GM12878 (cell line): ENCODE measurements at regions not wholly inside any gene's neighbourhood (a gene's known extent, or its start where the extent isn't known, plus 50 kb on each side); places are given as distances from the start of the nearest gene placed in this dataset.

Source experiments
- CHD2 ChIP-seq: IDR thresholded peaks from 2 replicates; pipeline ENCODE4 v1.6.1; 2011; ENCODE audit warnings: low read depth, low read length, improper control_type of control experiment, borderline replicate concordance
- CREM ChIP-seq: IDR thresholded peaks from 2 replicates; pipeline ENCODE4 v1.6.1; 2014; ENCODE audit warnings: antibody characterized with exemption, low read depth
- E2F8 ChIP-seq: fragments of 450-650 bp; IDR thresholded peaks from 2 replicates; pipeline ENCODE4 v1.6.1; 2018; ENCODE audit warnings: mild to moderate bottlenecking, low read depth, moderate library complexity; ENCODE audit not compliant: partially characterized antibody
- NFYB ChIP-seq: IDR thresholded peaks from 2 replicates; pipeline ENCODE4 v1.6.1; 2011; ENCODE audit warnings: low read depth, mild to moderate bottlenecking, low read length, improper control_type of control experiment, moderate library complexity; ENCODE audit not compliant: insufficient read depth
- RFX5 ChIP-seq: IDR thresholded peaks from 2 replicates; pipeline ENCODE4 v1.6.1; 2011; ENCODE audit warnings: low read depth, low read length, improper control_type of control experiment
- SMAD5 ChIP-seq: IDR thresholded peaks from 2 replicates; pipeline ENCODE4 v1.6.1; 2016; ENCODE audit warnings: antibody characterized with exemption, low read depth
- SREBF2 ChIP-seq: IDR thresholded peaks from 2 replicates; pipeline ENCODE4 v1.6.1; 2012; ENCODE audit warnings: mild to moderate bottlenecking, low read length
- TBL1XR1 ChIP-seq: IDR thresholded peaks from 2 replicates; pipeline ENCODE4 v1.6.1; 2012; ENCODE audit warnings: low read depth, low read length, improper control_type of control experiment
- TCF7 ChIP-seq: IDR thresholded peaks from 2 replicates; pipeline ENCODE4 v1.6.1; 2014; ENCODE audit warnings: antibody characterized with exemption, borderline replicate concordance
- ZBTB33 ChIP-seq: fragments of 450-650 bp; IDR thresholded peaks from 2 replicates; pipeline ENCODE4 v1.6.1; 2017; ENCODE audit warnings: mild to moderate bottlenecking
- ZNF687 ChIP-seq: fragments of 450-650 bp; IDR thresholded peaks from 2 replicates; pipeline ENCODE4 v1.6.1; 2017; ENCODE audit warnings: mild to moderate bottlenecking, moderate library complexity

DNA sequence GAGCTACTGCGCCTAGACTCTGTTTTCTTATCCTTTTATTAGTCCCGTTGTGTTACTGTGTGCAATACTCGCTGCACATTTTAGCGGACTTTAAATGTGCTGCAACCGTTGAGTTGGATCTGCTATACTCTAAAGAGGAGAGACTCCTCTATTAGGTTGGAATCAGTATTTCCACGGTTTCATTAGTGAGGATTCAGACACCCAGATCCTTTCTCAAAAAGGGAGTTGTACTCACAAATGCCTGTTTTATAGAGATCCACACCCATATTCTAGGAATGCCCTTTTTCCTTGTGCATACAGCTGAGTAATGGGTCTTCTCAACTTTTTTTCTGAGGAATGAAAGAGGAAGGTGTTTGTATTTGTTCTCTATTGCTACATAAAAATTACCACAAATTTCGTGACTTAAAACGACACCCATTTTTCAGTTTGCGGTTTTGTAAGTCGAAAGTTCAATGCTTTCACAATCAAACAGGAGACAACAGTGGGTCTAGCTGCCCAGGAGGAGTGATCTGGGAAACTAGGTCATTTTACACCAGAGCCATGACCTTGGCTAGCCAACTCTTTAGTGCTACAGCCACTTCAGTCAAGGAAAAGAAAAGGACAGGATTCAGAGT lies 52.8 kb upstream of the SLC44A1 start (continued):
- TF ChIP-seq CREM (0 out of 2 replicates have a peak, but pooled peaks have one; percentile 54), SREBF2 (no peak), NFYB (no peak), E2F8 (no peak), RFX5 (no peak), SMAD5 (no peak), TCF7 (peak; percentile 70; the same call in 1 of the 2 replicates), ZNF687 (0 out of 2 replicates have a peak, but pooled peaks have one; percentile 28), CHD2 (0 out of 2 replicates have a peak, but pooled peaks have one; percentile 25), ZBTB33 (0 out of 2 replicates have a peak, but pooled peaks have one; percentile 32), TBL1XR1 (0 out of 2 replicates have a peak, but pooled peaks have one; percentile 19)
- TF ChIP-seq, all 136 proteins: peak for 31
